ENCODE measurements at regions not wholly inside any gene's neighbourhood (a gene's known extent, or its start where the extent isn't known, plus 50 kb on each side); places are given as distances from the start of the nearest gene placed in this dataset.
"Not testable (repeated sequence)": the region's sequence is repeated elsewhere in the genome, so short reads cannot be mapped to it uniquely, and the experiment has no call there.

DNA sequence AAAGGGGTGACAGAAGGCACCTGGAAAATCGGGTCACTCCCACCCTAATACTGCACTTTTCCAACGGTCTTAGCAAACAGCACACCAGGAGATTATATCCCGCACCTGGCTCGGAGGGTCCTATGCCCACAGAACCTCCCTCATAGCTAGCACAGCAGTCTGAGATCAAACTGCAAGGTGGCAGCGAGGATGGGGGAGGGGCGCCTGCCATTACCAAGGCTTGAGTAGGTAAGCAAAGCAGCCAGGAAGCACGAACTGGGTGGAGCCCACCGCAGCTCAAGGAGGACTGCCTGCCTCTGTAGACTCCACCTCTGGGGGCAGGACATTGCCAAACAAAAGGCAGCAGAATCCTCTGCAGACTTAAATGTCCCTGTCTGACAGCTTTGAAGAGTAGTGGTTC lies 101.8 kb downstream of the TBX20 start:
- not testable (repeated sequence) for DNase-seq (ENCODE audit: low spot score)

DNA sequence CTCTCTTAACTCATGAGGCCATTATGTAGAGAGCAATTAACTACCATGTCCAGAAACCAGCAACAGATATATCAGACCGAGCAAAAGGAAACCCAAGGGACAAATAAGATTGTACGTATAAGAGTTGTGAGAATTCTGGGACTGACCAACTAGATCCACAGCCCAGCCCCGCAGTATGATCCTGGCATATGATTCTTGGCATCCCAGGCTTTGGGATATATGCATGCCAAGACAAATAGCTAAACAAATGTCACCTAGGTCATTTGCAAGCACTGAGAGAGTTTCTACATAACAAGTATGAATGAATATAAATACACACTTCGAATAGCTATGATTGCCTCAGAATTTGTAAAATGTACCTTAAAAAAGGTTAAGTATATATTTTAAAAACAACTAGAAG lies 105.9 kb downstream of the TBX20 start:
- DNase-seq (ENCODE audit: low spot score) = peak; percentile 15

DNA sequence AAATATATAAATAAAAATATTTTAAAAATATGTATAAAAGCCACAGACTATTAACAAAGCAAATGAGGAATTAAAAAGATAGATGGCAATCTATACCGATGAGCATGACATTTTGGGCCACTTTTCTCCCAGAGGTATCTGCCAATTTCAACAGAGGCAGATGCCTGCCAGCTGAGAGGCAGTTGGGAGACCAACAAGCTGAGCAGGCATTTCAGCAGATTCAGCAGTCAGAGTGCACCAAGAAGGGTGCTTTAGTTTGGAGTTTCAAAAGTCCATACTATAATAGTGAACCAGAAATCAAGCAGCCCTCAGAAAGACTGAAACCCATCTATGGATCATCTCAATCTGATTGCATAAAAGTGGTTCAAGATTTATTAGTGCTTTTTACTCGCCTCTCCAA lies 104.8 kb upstream of the DPY19L1 start:
- not testable (repeated sequence) for DNase-seq (ENCODE audit: low spot score)

DNA sequence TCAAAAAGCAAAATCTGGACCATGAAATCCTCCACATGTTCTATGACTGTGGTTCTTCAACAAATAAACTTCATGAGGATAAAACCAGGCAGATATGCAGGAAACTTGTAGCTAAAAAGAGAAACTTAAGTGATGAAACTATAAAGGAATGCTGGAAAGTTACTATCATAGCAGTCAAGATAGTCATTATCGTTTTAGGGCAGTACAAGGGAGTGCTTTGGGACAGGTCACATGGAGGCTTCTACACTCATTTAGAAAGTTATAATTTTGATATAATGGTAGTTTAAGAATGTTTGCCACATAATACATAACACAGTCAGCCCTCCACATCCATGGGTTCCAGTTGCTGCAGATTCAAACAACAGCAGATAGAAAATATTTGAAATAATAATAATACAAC lies 102.0 kb upstream of the DPY19L1 start:
- DNase-seq (ENCODE audit: low spot score) = not testable (repeated sequence)

DNA sequence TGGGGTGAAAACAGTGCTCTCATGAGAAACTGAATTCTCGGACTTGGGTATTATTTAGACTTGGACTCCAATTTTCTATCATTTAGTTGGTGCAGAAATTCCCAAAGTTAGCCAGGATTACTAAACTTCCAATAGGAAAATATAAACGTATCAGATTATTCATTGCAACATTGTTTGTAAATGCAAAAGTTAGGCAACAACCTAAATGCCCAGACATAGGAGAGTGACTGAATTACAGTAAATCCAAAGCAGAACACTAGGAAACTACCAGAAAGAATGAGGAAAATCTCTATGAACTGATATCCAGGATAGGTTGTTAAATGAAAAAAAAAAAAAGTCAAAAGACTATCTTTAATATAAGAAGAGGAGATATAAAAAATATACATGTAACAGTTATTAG lies 96.2 kb upstream of the DPY19L1 start:
- DNase-seq (ENCODE audit: low spot score) = not testable (repeated sequence)

DNA sequence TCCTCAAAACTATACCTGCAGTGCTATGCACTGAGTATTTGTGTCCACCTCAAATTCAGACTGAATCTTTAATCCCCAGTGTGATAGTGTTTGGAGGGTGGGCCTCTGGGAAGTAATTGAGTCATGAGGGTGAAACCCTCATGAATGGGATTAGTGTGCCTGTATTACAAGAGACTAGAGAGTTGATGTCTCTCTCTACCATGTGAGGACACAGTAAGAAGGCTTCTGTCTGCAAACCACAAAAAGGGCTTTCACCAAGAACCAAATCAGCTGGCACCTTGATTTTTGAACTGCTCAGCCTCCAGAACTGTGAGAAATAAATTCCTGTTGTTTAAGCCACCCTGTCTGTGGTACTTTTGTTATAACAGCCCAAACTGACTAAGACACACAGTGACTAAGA lies 95.7 kb upstream of the DPY19L1 start:
- not testable (repeated sequence) for DNase-seq (ENCODE audit: low spot score)

DNA sequence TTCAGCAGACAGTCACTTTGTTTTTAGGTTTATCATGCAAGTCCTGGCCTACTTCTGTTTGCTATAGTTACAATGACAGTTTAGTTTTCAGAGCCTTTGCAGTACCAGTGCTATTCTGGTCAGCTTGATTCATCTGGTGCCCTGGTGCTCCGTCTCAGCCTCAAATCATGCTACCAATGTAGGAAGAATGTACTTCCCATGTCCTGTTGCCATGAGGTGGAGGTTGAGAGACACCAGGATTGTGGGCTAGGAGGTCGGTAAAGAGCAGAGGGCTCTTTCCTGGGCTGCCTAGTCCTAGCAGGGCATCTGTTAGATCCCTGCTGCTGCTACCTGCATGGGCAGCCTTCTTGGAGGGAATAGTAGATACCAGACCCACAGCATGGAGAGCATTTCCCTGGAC lies 91.4 kb upstream of the DPY19L1 start:
- DNase-seq (ENCODE audit: low spot score) = not testable (repeated sequence)

DNA sequence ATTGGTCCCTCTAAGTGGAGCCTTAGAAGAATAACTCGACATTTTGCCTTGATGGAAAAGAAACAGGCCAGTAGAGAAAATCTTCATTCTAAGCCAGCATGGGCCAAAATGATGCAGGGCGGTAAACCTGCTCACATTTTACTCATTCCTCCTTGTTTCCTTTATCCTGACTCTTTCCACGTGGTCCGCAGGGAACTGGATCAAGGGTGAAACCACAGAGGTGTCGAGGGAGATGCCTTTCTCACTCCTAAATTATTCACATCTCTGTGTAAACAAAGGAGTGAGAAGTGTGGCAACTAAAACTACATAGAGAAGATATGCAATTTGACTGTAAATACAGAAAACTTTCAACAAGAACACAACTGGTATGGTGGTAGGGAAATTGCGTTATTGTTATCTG lies 81.2 kb upstream of the DPY19L1 start:
- not testable (repeated sequence) for DNase-seq (ENCODE audit: low spot score)

DNA sequence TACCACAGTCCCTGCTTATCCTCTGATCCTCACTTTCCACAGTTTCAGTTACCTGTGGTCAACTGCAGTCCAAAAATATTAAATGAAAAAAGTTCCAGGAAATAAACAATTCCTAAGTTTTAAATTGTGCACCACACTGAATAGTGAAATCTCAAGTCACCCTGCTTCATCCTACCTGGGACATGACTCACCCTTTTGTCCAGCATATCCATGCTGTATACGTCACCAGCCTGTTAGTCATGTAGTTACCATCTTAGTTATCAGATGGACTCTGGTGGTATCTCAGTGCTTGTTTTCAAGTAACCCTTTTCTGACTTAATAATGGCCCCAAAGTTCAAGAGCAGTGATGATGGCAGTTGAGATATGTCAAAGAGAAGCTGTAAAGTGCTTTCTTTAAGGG lies 69.4 kb upstream of the DPY19L1 start:
- not testable (repeated sequence) for DNase-seq (ENCODE audit: low spot score)

DNA sequence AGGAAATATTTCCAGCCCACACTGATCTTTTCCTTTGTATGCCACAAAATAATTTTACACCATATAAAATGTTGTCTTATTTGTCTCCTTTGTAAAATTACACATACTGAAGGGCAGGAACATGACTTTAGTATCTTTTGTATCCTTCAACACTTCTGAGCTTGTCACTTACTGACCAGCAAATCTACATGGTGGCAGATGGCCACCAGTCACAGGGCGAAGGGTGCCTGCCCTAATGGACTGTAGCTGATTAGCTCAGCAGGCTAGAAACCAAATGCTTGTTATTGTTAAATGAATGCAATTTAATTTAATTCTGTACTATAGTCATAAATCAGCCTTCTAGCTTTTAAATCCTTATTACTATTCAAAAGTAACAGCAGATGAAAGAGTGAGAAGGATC lies 68.2 kb upstream of the DPY19L1 start:
- not testable (repeated sequence) for DNase-seq (ENCODE audit: low spot score)

DNA sequence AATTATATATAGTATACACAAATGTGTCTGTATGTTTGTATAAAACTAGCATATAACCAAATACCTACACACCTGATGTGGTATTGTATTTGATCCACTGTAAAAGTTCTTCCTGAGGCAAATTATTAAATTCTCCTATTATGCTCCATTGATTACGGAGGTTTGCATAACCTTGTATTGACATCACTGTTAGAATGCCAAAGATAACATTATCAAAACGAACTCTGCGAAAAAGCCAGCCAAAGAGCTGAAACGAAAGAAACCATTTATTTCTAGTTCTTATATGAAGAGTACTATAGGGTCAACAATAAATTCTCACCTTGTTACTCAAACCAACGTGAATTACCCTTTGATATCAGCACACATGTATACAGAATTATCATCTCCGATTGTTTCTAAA lies 65.6 kb upstream of the DPY19L1 start:
- not testable (repeated sequence) for DNase-seq (ENCODE audit: low spot score)

DNA sequence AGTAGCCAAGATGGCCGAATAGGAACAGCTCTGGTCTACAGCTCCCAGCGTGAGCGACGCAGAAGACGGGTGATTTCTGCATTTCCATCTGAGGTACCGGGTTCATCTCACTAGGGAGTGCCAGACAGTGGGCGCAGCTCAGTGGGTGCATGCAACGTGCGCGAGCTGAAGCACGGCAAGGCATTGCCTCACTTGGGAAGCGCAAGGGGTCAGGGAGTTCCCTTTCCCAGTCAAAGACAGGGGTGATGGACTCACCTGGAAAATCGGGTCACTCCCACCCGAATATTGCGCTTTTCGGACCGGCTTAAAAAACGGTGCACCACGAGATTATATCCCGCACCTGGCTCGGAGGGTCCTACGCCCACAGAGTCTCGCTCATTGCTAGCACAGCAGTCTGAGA lies 55.7 kb upstream of the DPY19L1 start:
- DNase-seq (ENCODE audit: low spot score) = not testable (repeated sequence)
